Fibroblast of upper back skin (primary cell): ENCODE measurements at regions not wholly inside any gene's neighbourhood (a gene's known extent, or its start where the extent isn't known, plus 50 kb on each side); places are given as distances from the start of the nearest gene placed in this dataset.
A peak's percentile ranks its signal among the peaks of the same experiment; 100 is the strongest.

Experiments used
- DNase-seq: peaks from one replicate; pipeline ENCODE4 v3.0.0-alpha.2; 2013

GRCh38 chr15:39161096-39161495 is 419.8 kb upstream of the THBS1 start:
- DNase-seq: peak; percentile 51

GRCh38 chr15:39165020-39165706 is 415.7 kb upstream of the THBS1 start:
- peak; percentile 83 for DNase-seq

GRCh38 chr15:39167164-39168058 is 413.5 kb upstream of the THBS1 start:
- peak; percentile 76 for DNase-seq

GRCh38 chr15:39171944-39172368 is 408.9 kb upstream of the THBS1 start:
- peak; percentile 99 for DNase-seq

GRCh38 chr15:39172380-39173281 is 408.2 kb upstream of the THBS1 start:
- DNase-seq: peak; percentile 77

GRCh38 chr15:39173426-39173825 is 407.5 kb upstream of the THBS1 start:
- no peak for DNase-seq

- no peak for DNase-seq
Measured at GRCh38 chr15:39174332-39174731, 406.5 kb upstream of the THBS1 start.

- peak; percentile 43 for DNase-seq
Measured at GRCh38 chr15:39176030-39176429, 404.8 kb upstream of the THBS1 start.

- DNase-seq: no peak
Measured at GRCh38 chr15:39177561-39177960, 403.3 kb upstream of the THBS1 start.

- DNase-seq: peak; percentile 51
Measured at GRCh38 chr15:39180030-39180429, 400.8 kb upstream of the THBS1 start.

GRCh38 chr15:39180483-39180933 is 400.4 kb upstream of the THBS1 start:
- DNase-seq: peak; percentile 87

GRCh38 chr15:39181056-39181747 is 399.7 kb upstream of the THBS1 start:
- peak; percentile 45 for DNase-seq

GRCh38 chr15:39181940-39182339 is 398.9 kb upstream of the THBS1 start:
- peak; percentile 90 for DNase-seq

GRCh38 chr15:39183164-39183881 is 397.6 kb upstream of the THBS1 start:
- DNase-seq: no peak

- no peak for DNase-seq
Measured at GRCh38 chr15:39184701-39185390, 396.0 kb upstream of the THBS1 start.

GRCh38 chr15:39188314-39188713 is 392.6 kb upstream of the THBS1 start:
- peak; percentile 78 for DNase-seq

- DNase-seq: peak; percentile 97
Measured at GRCh38 chr15:39188930-39189329, 391.9 kb upstream of the THBS1 start.

GRCh38 chr15:39191871-39192291 is 389.0 kb upstream of the THBS1 start:
- DNase-seq: peak; percentile 84

- DNase-seq: peak; percentile 34
Measured at GRCh38 chr15:39192351-39192750, 388.5 kb upstream of the THBS1 start.

- DNase-seq: peak; percentile 52
Measured at GRCh38 chr15:39192979-39193560, 387.8 kb upstream of the THBS1 start.
